ENCODE measurements at regions not wholly inside any gene's neighbourhood (a gene's known extent, or its start where the extent isn't known, plus 50 kb on each side); places are given as distances from the start of the nearest gene placed in this dataset.

DNA sequence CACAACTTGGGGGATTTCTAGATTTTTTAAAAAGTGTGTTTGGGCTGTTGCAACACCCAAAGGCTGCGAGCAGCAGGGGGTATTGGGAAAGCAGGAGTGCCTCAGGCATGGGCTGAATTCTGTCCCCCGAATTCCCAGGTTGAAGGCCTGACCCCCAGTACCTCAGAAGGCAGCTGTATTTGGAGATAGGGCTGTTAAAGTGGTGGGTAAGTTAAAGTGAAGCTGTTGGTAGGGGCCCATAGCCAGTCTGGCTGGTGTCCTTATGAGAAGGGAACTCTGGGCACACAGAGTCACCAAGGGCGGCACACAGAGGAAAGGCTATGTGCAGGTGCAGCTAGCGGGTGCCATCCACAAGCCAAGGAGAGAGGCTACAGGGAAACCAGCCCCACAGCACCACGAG lies 717.4 kb downstream of the GALR1 start:
- H3K9me3 Mint-ChIP-seq = no peaks in the 10 kb centered on the region
- TF ChIP-seq, protein P1, sequence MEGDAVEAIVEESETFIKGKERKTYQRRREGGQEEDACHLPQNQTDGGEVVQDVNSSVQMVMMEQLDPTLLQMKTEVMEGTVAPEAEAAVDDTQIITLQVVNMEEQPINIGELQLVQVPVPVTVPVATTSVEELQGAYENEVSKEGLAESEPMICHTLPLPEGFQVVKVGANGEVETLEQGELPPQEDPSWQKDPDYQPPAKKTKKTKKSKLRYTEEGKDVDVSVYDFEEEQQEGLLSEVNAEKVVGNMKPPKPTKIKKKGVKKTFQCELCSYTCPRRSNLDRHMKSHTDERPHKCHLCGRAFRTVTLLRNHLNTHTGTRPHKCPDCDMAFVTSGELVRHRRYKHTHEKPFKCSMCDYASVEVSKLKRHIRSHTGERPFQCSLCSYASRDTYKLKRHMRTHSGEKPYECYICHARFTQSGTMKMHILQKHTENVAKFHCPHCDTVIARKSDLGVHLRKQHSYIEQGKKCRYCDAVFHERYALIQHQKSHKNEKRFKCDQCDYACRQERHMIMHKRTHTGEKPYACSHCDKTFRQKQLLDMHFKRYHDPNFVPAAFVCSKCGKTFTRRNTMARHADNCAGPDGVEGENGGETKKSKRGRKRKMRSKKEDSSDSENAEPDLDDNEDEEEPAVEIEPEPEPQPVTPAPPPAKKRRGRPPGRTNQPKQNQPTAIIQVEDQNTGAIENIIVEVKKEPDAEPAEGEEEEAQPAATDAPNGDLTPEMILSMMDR (IDR thresholded peaks at IDR 0.05) = no peak
- H3K27ac Mint-ChIP-seq = no peak overlapping the region
- H3K36me3 Mint-ChIP-seq (ENCODE audit: low read depth) = no peaks in the 10 kb centered on the region
- no peak overlapping the region for H3K4me3 Mint-ChIP-seq
- peaks cover 8% of the 10 kb centered on the region for H3K4me1 Mint-ChIP-seq
- H3K27me3 Mint-ChIP-seq (ENCODE audit: low read depth, poor library complexity) = peaks cover 10% of the 10 kb centered on the region
- DNase-seq = no peak

DNA sequence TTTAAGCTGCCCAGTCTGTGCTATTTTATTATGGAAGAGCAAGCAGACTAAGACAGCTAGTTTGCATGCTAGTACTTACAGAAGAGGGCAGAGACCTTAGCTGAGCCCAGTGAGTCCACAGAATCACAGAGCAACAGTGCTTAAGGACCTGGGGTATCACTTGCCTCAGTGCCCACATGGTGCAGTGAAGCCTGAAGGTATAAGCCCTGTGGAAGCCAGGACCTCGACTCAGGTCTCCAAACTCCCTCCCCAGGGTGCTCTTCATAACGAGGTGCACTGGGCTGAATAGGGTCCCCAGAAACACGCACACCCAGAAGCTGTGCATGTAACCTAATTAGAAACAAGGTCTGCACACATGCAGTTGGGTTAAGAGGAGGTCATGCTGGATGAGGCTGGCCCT lies 718.1 kb downstream of the GALR1 start:
- H3K27ac Mint-ChIP-seq = peak overlapping the region; percentile 75
- peaks cover 10% of the 10 kb centered on the region for H3K27me3 Mint-ChIP-seq (ENCODE audit: low read depth, poor library complexity)
- TF ChIP-seq, protein P1 (IDR thresholded peaks at IDR 0.05) = no peak
- no peak overlapping the region for H3K4me3 Mint-ChIP-seq
- peaks cover 8% of the 10 kb centered on the region for H3K4me1 Mint-ChIP-seq
- no peak for DNase-seq
- H3K36me3 Mint-ChIP-seq (ENCODE audit: low read depth) = no peaks in the 10 kb centered on the region
- no peaks in the 10 kb centered on the region for H3K9me3 Mint-ChIP-seq

DNA sequence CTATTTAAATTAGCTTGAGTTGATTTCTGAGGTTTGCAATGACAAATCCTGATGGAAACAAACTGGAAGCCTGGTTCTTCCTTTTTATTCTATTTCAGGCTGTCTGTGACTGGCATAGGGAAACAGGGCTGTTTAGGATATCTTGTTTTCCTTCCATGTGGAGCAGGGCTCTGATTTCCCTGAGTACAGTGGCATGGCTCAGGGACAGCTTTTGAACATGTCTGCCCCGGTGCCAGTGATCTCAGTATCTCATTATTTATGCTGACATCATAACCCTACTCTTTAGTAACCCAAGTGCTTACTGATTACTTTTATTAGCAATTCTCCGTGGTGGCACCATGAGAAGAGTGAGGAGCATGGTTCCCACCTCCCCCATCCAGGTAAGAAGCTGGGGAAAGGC lies 720.3 kb downstream of the GALR1 start:
- no peak for DNase-seq

DNA sequence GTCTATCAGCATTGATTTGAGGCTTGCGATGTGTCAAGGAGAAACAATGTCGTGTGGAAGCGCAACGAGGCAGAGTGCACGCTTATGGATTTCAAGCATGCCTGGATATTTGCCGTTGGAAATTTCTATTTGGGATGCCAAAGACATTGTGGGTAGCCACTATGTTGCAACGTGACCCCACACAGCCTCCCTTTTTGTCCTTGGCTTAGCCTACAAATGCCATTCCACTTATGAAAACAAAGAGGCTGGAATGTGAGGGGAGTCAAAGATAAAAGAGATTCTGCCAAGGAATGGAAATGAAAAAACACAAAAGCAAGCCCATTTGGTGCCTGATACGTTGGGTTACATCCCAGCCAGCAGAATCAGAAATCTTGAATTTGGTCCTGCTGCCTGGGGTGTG lies 721.2 kb downstream of the GALR1 start:
- Mint-ChIP-seq H3K36me3 (ENCODE audit: low read depth) (no peaks in the 10 kb centered on the region), H3K4me1 (peaks cover 8% of the 10 kb centered on the region), H3K4me3 (no peak overlapping the region)

More for the DNA sequence above, 720.3 kb downstream of the GALR1 start:
- TF ChIP-seq, protein P1 (IDR thresholded peaks at IDR 0.05) = no peak
- Mint-ChIP-seq H3K36me3 (ENCODE audit: low read depth) (no peaks in the 10 kb centered on the region), H3K27me3 (ENCODE audit: low read depth, poor library complexity) (no peaks in the 10 kb centered on the region), H3K4me1 (peaks cover 8% of the 10 kb centered on the region), H3K27ac (no peak overlapping the region), H3K4me3 (no peak overlapping the region), H3K9me3 (no peaks in the 10 kb centered on the region)

DNA sequence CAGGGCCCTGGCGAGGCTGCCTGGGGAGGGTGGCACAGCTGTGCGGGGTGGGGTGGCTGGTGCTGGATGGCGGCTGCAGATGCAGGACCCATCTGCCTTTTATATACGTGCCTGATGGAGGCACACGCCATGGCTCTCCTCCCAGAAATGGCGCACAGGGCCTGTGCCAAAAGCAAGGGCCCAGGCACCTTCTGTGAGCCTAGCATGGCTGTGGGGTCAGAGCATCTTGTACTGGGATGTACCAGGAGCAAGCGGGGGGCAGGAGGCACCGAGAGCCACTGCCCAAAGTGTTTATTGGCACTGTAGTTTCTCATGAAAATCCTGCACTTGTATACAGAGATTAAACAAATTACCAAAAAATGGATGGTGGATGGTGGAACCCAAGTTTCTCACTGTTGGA lies 724.1 kb downstream of the GALR1 start:
- Mint-ChIP-seq H3K9me3 (peaks cover 13% of the 10 kb centered on the region), H3K36me3 (ENCODE audit: low read depth) (no peaks in the 10 kb centered on the region), H3K4me3 (no peak overlapping the region), H3K27me3 (ENCODE audit: low read depth, poor library complexity) (peaks cover 4% of the 10 kb centered on the region), H3K4me1 (peaks cover 8% of the 10 kb centered on the region), H3K27ac (no peak overlapping the region)
- DNase-seq = no peak
- TF ChIP-seq, protein P1 (IDR thresholded peaks at IDR 0.05) = no peak

More for the DNA sequence above, 721.2 kb downstream of the GALR1 start:
- Mint-ChIP-seq H3K27ac (no peak overlapping the region), H3K27me3 (ENCODE audit: low read depth, poor library complexity) (no peaks in the 10 kb centered on the region), H3K9me3 (peaks cover 3% of the 10 kb centered on the region)
- DNase-seq = no peak
- TF ChIP-seq, protein P1 (IDR thresholded peaks at IDR 0.05) = no peak

DNA sequence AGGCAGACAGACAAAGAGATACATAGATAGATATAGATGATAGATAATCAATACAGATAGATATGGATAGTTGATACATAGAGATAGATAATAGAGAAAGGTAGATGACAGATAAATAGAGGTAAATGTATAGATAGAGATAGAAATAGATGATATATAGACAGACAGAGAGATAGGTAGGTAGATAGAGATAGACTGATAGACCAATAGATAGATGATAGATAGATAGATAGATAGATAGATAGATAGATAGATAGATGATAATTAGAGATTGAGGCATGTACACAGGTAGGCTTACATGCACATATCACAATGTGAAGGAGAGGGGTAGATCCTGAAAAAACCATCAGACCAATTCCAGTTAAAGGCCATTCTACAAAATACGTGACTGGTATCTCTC lies 724.7 kb downstream of the GALR1 start:
- Mint-ChIP-seq H3K4me3 (no peak overlapping the region), H3K27ac (no peak overlapping the region), H3K27me3 (ENCODE audit: low read depth, poor library complexity) (peaks cover 4% of the 10 kb centered on the region), H3K4me1 (peaks cover 8% of the 10 kb centered on the region), H3K36me3 (ENCODE audit: low read depth) (no peaks in the 10 kb centered on the region), H3K9me3 (peaks cover 13% of the 10 kb centered on the region)
- TF ChIP-seq, protein P1 (IDR thresholded peaks at IDR 0.05) = no peak
- no peak for DNase-seq
